SU-DHL-6 (cell line): ENCODE measurements at regions not wholly inside any gene's neighbourhood (a gene's known extent, or its start where the extent isn't known, plus 50 kb on each side); places are given as distances from the start of the nearest gene placed in this dataset.

Experiments used
- H2AFZ ChIP-seq: fragments of 200-600 bp; sonication (generic); 2 replicates; pipeline ENCODE4 v1.6.1; 2014; ENCODE audit warnings: low read depth, mild to moderate bottlenecking, moderate library complexity, mixed read lengths, antibody characterized with exemption, low read length; ENCODE audit not compliant: severe bottlenecking
- H3F3A ChIP-seq: fragments of 200-600 bp; shearing (Covaris generic); 2 replicates; pipeline ENCODE4 v1.6.0; 2016; ENCODE audit warnings: antibody characterized with exemption, mild to moderate bottlenecking; ENCODE audit not compliant: insufficient read depth
- H3K27ac ChIP-seq: fragments of 200-600 bp; sonication (generic); 2 replicates; pipeline ENCODE4 v1.5.1; 2016; ENCODE audit warnings: low read depth, mild to moderate bottlenecking, low read length, moderate library complexity, mixed read lengths
- H3K27me3 ChIP-seq: fragments of 200-600 bp; sonication (generic), shearing (Covaris generic); 2 replicates; pipeline ENCODE4 v1.6.0; 2014; ENCODE audit warnings: mild to moderate bottlenecking, low read length
- H3K36me3 ChIP-seq: fragments of 200-600 bp; sonication (generic); 2 replicates; pipeline ENCODE4 v1.6.1; 2014; ENCODE audit warnings: mild to moderate bottlenecking, low read length, mixed read lengths
- H3K4me2 ChIP-seq: fragments of 300-600, 200-600 bp; shearing (Covaris generic), sonication (generic); 2 replicates; pipeline ENCODE4 v1.6.0; 2014; ENCODE audit warnings: low read length, low read depth, mild to moderate bottlenecking; ENCODE audit not compliant: poor library complexity, severe bottlenecking
- H3K4me3 ChIP-seq: fragments of 200-600 bp; sonication (generic); 2 replicates; pipeline ENCODE4 v1.5.1; 2014; ENCODE audit warnings: antibody characterized with exemption, low read length, mild to moderate bottlenecking, mixed read lengths; ENCODE audit not compliant: insufficient read depth, poor library complexity, severe bottlenecking
- H3K79me2 ChIP-seq: fragments of 200-600 bp; sonication (generic); 2 replicates; pipeline ENCODE4 v1.6.1; 2014; ENCODE audit warnings: mild to moderate bottlenecking, low read length, moderate library complexity; ENCODE audit not compliant: insufficient read depth
- H3K9ac ChIP-seq: fragments of 200-600 bp; sonication (generic); 2 replicates; pipeline ENCODE4 v1.7.0; 2014; ENCODE audit warnings: mild to moderate bottlenecking, low read length
- H3K9me2 ChIP-seq: fragments of 200-600 bp; sonication (generic); replicated peaks from 2 replicates; pipeline ENCODE4 v1.6.1; 2014; ENCODE audit warnings: low read length; ENCODE audit not compliant: insufficient read depth
- H3K9me3 ChIP-seq: fragments of 200-600 bp; sonication (generic); 2 replicates; pipeline ENCODE4 v1.6.1; 2014; ENCODE audit warnings: low read length, mixed read lengths; ENCODE audit not compliant: insufficient read depth
- H4K20me1 ChIP-seq: fragments of 200-600 bp; sonication (generic); 2 replicates; pipeline ENCODE4 v1.6.1; 2014; ENCODE audit warnings: low read depth, mild to moderate bottlenecking, antibody characterized with exemption, low read length, moderate library complexity, mixed read lengths
- CTCF ChIP-seq: fragments of 200-600 bp; sonication (generic); IDR thresholded peaks from one replicate; pipeline ENCODE4 v1.5.1; 2017; ENCODE audit warnings: antibody characterized with exemption, mild to moderate bottlenecking, low read length, moderate library complexity; ENCODE audit not compliant: insufficient read depth, poor library complexity, severe bottlenecking
- EZH2phosphoT487 ChIP-seq: fragments of 200-600 bp; sonication (generic), shearing (Covaris generic); conservative IDR thresholded peaks from 2 replicates; pipeline ENCODE4 v1.6.1; 2018; ENCODE audit warnings: mild to moderate bottlenecking, antibody characterized with exemption, low read length, moderate library complexity, mixed read lengths

GRCh38 chr5:4625206-4625896 is 514.8 kb upstream of the ADAMTS16 start:
- no peaks in the 10 kb centered on the region for H3K79me2 ChIP-seq
- peaks cover 4% of the 10 kb centered on the region; the same call in 1 of the 2 replicates for H3K36me3 ChIP-seq
- H3K4me2 ChIP-seq: peak overlapping the region; percentile 67
- H3K27ac ChIP-seq: peak overlapping the region; percentile 98
- peak overlapping the region; percentile 48 for H3K9ac ChIP-seq
- no peaks in the 10 kb centered on the region for H3K9me2 ChIP-seq
- H3K27me3 ChIP-seq: no peaks in the 10 kb centered on the region
- peak overlapping the region; percentile 9 for H3K4me3 ChIP-seq
- H3F3A ChIP-seq: peaks cover 38% of the 10 kb centered on the region
- no peaks in the 10 kb centered on the region for H4K20me1 ChIP-seq
- TF ChIP-seq CTCF: peak; percentile 29
- no peak for TF ChIP-seq EZH2phosphoT487
- no peaks in the 10 kb centered on the region for H3K9me3 ChIP-seq
- H2AFZ ChIP-seq: peak overlapping the region; percentile 22

- peak overlapping the region; percentile 48 for H3K9ac ChIP-seq
- peak overlapping the region; percentile 29 for H3K4me3 ChIP-seq
These were observed 513.0 kb upstream of the ADAMTS16 start for GRCh38 chr5:4627131-4627530.

GRCh38 chr5:4627929-4628328 is 512.2 kb upstream of the ADAMTS16 start:
- H3K36me3 ChIP-seq: no peaks in the 10 kb centered on the region
- no peak overlapping the region for H2AFZ ChIP-seq
- H3K9me3 ChIP-seq: no peaks in the 10 kb centered on the region
- H3K9ac ChIP-seq: peak overlapping the region; percentile 48
- H3K27me3 ChIP-seq: no peaks in the 10 kb centered on the region
- peak overlapping the region; percentile 67 for H3K4me2 ChIP-seq
- H3K79me2 ChIP-seq: no peaks in the 10 kb centered on the region
- peak overlapping the region; percentile 98 for H3K27ac ChIP-seq
- TF ChIP-seq CTCF (no peak), EZH2phosphoT487 (no peak)
- H3K4me3 ChIP-seq: peak overlapping the region; percentile 40
- H3F3A ChIP-seq: peaks cover 30% of the 10 kb centered on the region
- H4K20me1 ChIP-seq: no peaks in the 10 kb centered on the region
- no peaks in the 10 kb centered on the region for H3K9me2 ChIP-seq

More at GRCh38 chr5:4627131-4627530, 513.0 kb upstream of the ADAMTS16 start:
- no peaks in the 10 kb centered on the region for H3K27me3 ChIP-seq
- H2AFZ ChIP-seq: peak overlapping the region; percentile 31
- no peaks in the 10 kb centered on the region for H3K79me2 ChIP-seq
- TF ChIP-seq EZH2phosphoT487 (no peak), CTCF (no peak)
- H3F3A ChIP-seq: peaks cover 30% of the 10 kb centered on the region
- H3K9me3 ChIP-seq: no peaks in the 10 kb centered on the region
- no peaks in the 10 kb centered on the region for H3K9me2 ChIP-seq
- H3K36me3 ChIP-seq: no peaks in the 10 kb centered on the region
- H4K20me1 ChIP-seq: no peaks in the 10 kb centered on the region
- peak overlapping the region; percentile 98 for H3K27ac ChIP-seq
- peak overlapping the region; percentile 67 for H3K4me2 ChIP-seq
